GM23338 (cell line): ENCODE measurements at regions not wholly inside any gene's neighbourhood (a gene's known extent, or its start where the extent isn't known, plus 50 kb on each side); places are given as distances from the start of the nearest gene placed in this dataset.

Source experiments
- ATAC-seq: fragments of 200-7000 bp; cut with Tn5 transposase; 3 replicates; pipeline ENCODE4 v1.9.1; 2020
- DNase-seq: peaks from one replicate; pipeline ENCODE4 v3.0.0-alpha.2; 2015; ENCODE audit warnings: low spot score
- H2AFZ ChIP-seq: fragments of 200-600 bp; sonication (generic); 2 replicates; pipeline ENCODE4 v1.8.0; 2016; ENCODE audit warnings: antibody characterized with exemption, mild to moderate bottlenecking, moderate library complexity
- H3F3A ChIP-seq: fragments of 200-600 bp; sonication (generic); replicated peaks from 2 replicates; pipeline ENCODE4 v1.8.0; 2017; ENCODE audit warnings: antibody characterized with exemption, mixed run types, low read depth
- H3K27ac ChIP-seq: fragments of 200-600 bp; sonication (generic); 2 replicates; pipeline ENCODE4 v1.6.1; 2016; ENCODE audit warnings: low read depth
- H3K27me3 ChIP-seq: fragments of 200-600 bp; sonication (generic); 2 replicates; pipeline ENCODE4 v1.8.0; 2016; ENCODE audit warnings: mild to moderate bottlenecking, mixed run types, moderate library complexity; ENCODE audit not compliant: insufficient read depth
- H3K36me3 ChIP-seq: fragments of 200-600 bp; sonication (generic); 2 replicates; pipeline ENCODE4 v1.8.0; 2016; ENCODE audit warnings: mild to moderate bottlenecking; ENCODE audit not compliant: insufficient read depth
- H3K4me1 ChIP-seq: fragments of 200-600 bp; sonication (generic); 2 replicates; pipeline ENCODE4 v1.8.0; 2016; ENCODE audit warnings: mild to moderate bottlenecking, moderate library complexity; ENCODE audit not compliant: insufficient read depth
- H3K4me2 ChIP-seq: fragments of 200-600 bp; sonication (generic); 2 replicates; pipeline ENCODE4 v1.7.1; 2017; ENCODE audit warnings: mixed run types
- H3K4me3 ChIP-seq: fragments of 200-600 bp; sonication (generic); 2 replicates; pipeline ENCODE4 v1.6.1; 2016; ENCODE audit warnings: mixed run types
- H3K79me2 ChIP-seq: fragments of 200-600 bp; sonication (generic); replicated peaks from 2 replicates; pipeline ENCODE4 v1.8.0; 2017; ENCODE audit warnings: mild to moderate bottlenecking; ENCODE audit not compliant: insufficient read depth
- H3K9me2 ChIP-seq: fragments of 200-600 bp; sonication (generic); 2 replicates; pipeline ENCODE4 v1.8.0; 2017; ENCODE audit not compliant: insufficient read depth
- H4K20me1 ChIP-seq: fragments of 200-600 bp; sonication (generic); replicated peaks from 2 replicates; pipeline ENCODE4 v1.8.0; 2017; ENCODE audit warnings: mild to moderate bottlenecking; ENCODE audit not compliant: insufficient read depth
- H3K27ac Mint-ChIP-seq: 2 replicates; pipeline ENCODE4 v1.8.0; 2020; ENCODE audit warnings: inconsistent platforms, mild to moderate bottlenecking, moderate library complexity, mixed read lengths
- H3K27me3 Mint-ChIP-seq: 3 replicates; pipeline ENCODE4 v1.8.0; 2022; ENCODE audit warnings: low read depth, mild to moderate bottlenecking, moderate library complexity, mixed read lengths, inconsistent platforms; ENCODE audit not compliant: insufficient read depth, poor library complexity
- H3K36me3 Mint-ChIP-seq: 3 replicates; pipeline ENCODE4 v1.8.0; 2021; ENCODE audit warnings: low read depth, mild to moderate bottlenecking, inconsistent platforms, moderate library complexity, mixed read lengths
- H3K4me1 Mint-ChIP-seq: 3 replicates; pipeline ENCODE4 v1.8.0; 2020; ENCODE audit warnings: mild to moderate bottlenecking, inconsistent platforms, mixed read lengths
- H3K4me3 Mint-ChIP-seq: 3 replicates; pipeline ENCODE4 v1.8.0; 2021; ENCODE audit warnings: moderate library complexity, mild to moderate bottlenecking, inconsistent platforms, mixed read lengths
- H3K9me3 Mint-ChIP-seq: 3 replicates; pipeline ENCODE4 v1.8.0; 2020; ENCODE audit warnings: moderate library complexity, mild to moderate bottlenecking, inconsistent platforms, mixed read lengths
- EZH2 ChIP-seq: fragments of 200-600 bp; sonication (generic); IDR thresholded peaks from one replicate; pipeline ENCODE4 v1.8.0; 2017; ENCODE audit warnings: antibody characterized with exemption, mild to moderate bottlenecking, low read depth; ENCODE audit not compliant: unreplicated experiment
- EZH2phosphoT487 ChIP-seq: fragments of 200-600 bp; sonication (generic); IDR thresholded peaks from one replicate; pipeline ENCODE4 v1.8.1; 2018; ENCODE audit warnings: antibody characterized with exemption; ENCODE audit not compliant: unreplicated experiment
- NANOG ChIP-seq: IDR thresholded peaks from 2 replicates; pipeline ENCODE4 v1.6.1; 2016; ENCODE audit warnings: antibody characterized with exemption, borderline replicate concordance
- STAT1 ChIP-seq: IDR thresholded peaks from one replicate; pipeline ENCODE4 v1.6.1; 2016; ENCODE audit warnings: antibody characterized with exemption; ENCODE audit not compliant: unreplicated experiment
- ZNF331 ChIP-seq: fragments of 250-450 bp; sonication (Bioruptor Pico); IDR thresholded peaks from 2 replicates; pipeline ENCODE4 v1.5.0; 2020; ENCODE audit warnings: low read depth, mild to moderate bottlenecking, moderate library complexity
- ZNF462 ChIP-seq: fragments of 250-450 bp; sonication (Bioruptor Pico); IDR thresholded peaks from 2 replicates; pipeline ENCODE4 v1.5.0; 2020; ENCODE audit warnings: mild to moderate bottlenecking, moderate library complexity
- TF ChIP-seq, protein P1 (sequence below): IDR thresholded peaks from 2 replicates; pipeline ENCODE4 v1.6.1; 2016; ENCODE audit warnings: antibody characterized with exemption
- TF ChIP-seq, protein P2 (sequence below): IDR thresholded peaks from one replicate; pipeline ENCODE4 v1.6.1; 2018; ENCODE audit warnings: antibody characterized with exemption; ENCODE audit not compliant: unreplicated experiment

DNA sequence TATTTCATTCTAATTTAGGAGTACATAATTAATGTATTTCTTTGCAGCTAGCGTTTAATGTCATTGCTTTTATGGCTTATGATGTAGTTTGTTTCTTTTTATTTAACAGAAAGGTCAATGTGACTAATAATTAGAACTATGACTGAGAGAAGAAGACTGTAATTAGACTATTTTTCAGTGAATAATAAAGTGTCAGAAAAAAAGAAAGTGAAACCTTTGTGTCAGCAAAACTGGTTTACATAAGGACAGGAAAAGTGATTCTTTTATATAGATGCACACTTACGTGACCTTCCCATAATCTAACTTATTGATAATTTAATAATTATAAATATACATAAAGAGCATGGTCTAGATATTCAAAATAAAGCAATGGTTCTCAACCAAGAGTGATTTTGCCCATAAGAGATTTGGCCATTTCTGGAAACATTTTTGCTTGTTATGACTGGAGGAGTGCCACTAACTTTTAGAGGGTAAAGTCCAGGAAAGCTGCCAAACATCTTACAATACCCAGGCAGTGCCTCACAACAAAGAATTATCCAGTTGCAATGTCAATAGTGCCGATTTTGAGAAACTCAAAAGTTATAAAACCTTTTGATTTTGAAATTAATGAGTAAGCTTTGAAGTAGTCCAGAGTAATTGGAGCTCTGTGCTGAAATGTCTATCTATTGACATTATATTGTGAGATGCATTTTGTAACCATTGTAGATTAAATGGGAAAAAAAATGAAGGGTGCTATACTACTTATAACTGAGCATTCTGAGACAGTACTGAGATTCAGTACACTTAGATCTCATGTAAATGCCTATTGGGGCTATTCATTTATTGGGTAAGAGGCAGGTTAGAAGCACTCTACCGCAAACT, 227.1 kb downstream of the C12orf50 start:
- Histone ChIP-seq H4K20me1 (no peaks in the 10 kb centered on the region), H3K4me1 (peaks cover 6% of the 10 kb centered on the region; the same call in 1 of the 2 replicates), H3K27me3 (no peaks in the 10 kb centered on the region), H3K4me2 (no peak overlapping the region), H3F3A (no peaks in the 10 kb centered on the region), H3K27ac (no peak overlapping the region), H2AFZ (no peak overlapping the region), H3K9me2 (no peaks in the 10 kb centered on the region; the same call in 1 of the 2 replicates), H3K79me2 (no peaks in the 10 kb centered on the region), H3K4me3 (no peak overlapping the region), H3K36me3 (no peaks in the 10 kb centered on the region)
- Mint-ChIP-seq H3K9me3 (no peaks in the 10 kb centered on the region), H3K4me3 (no peak overlapping the region), H3K4me1 (peaks cover 2% of the 10 kb centered on the region; the same call in 1 of the 3 replicates), H3K27ac (no peak overlapping the region), H3K36me3 (no peaks in the 10 kb centered on the region), H3K27me3 (peaks cover 1% of the 10 kb centered on the region)
- no peak for ATAC-seq
- TF ChIP-seq, protein P1, sequence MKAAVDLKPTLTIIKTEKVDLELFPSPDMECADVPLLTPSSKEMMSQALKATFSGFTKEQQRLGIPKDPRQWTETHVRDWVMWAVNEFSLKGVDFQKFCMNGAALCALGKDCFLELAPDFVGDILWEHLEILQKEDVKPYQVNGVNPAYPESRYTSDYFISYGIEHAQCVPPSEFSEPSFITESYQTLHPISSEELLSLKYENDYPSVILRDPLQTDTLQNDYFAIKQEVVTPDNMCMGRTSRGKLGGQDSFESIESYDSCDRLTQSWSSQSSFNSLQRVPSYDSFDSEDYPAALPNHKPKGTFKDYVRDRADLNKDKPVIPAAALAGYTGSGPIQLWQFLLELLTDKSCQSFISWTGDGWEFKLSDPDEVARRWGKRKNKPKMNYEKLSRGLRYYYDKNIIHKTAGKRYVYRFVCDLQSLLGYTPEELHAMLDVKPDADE, result no peak
- TF ChIP-seq, protein P2, sequence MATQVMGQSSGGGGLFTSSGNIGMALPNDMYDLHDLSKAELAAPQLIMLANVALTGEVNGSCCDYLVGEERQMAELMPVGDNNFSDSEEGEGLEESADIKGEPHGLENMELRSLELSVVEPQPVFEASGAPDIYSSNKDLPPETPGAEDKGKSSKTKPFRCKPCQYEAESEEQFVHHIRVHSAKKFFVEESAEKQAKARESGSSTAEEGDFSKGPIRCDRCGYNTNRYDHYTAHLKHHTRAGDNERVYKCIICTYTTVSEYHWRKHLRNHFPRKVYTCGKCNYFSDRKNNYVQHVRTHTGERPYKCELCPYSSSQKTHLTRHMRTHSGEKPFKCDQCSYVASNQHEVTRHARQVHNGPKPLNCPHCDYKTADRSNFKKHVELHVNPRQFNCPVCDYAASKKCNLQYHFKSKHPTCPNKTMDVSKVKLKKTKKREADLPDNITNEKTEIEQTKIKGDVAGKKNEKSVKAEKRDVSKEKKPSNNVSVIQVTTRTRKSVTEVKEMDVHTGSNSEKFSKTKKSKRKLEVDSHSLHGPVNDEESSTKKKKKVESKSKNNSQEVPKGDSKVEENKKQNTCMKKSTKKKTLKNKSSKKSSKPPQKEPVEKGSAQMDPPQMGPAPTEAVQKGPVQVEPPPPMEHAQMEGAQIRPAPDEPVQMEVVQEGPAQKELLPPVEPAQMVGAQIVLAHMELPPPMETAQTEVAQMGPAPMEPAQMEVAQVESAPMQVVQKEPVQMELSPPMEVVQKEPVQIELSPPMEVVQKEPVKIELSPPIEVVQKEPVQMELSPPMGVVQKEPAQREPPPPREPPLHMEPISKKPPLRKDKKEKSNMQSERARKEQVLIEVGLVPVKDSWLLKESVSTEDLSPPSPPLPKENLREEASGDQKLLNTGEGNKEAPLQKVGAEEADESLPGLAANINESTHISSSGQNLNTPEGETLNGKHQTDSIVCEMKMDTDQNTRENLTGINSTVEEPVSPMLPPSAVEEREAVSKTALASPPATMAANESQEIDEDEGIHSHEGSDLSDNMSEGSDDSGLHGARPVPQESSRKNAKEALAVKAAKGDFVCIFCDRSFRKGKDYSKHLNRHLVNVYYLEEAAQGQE, result no peak
- no peak for TF ChIP-seq ZNF331 (CRISPR knock-in tag)
- TF ChIP-seq STAT1, result no peak
- no peak for TF ChIP-seq EZH2
- no peak for TF ChIP-seq ZNF462 (CRISPR knock-in tag)
- TF ChIP-seq NANOG, result no peak
- no peak for TF ChIP-seq EZH2phosphoT487
- DNase-seq, result no peak
